NCI-H146 treated with DMSO at 0.1 percent for 48 hours (cell line): ENCODE measurements at regions not wholly inside any gene's neighbourhood (a gene's known extent, or its start where the extent isn't known, plus 50 kb on each side); places are given as distances from the start of the nearest gene placed in this dataset.

Experiments
- DNase-seq: peaks from one replicate; lab custom pipeline; 2025; ENCODE audit not compliant: unreplicated experiment; lab: John Stamatoyannopoulos, UW

- DNase-seq = no peak
These were observed 473.6 kb downstream of the SI start for GRCh38 chr3:164604687-164605086.

GRCh38 chr3:164577667-164578210, 500.6 kb downstream of the SI start:
- peak; percentile 34 for DNase-seq

- no peak for DNase-seq
These were observed 505.9 kb downstream of the SI start for GRCh38 chr3:164572436-164572835.

- no peak for DNase-seq
These were observed 527.4 kb downstream of the SI start for GRCh38 chr3:164550857-164551256.

- DNase-seq = no peak
These were observed 539.1 kb downstream of the SI start for GRCh38 chr3:164539215-164539614.

GRCh38 chr3:164537485-164537884, 540.8 kb downstream of the SI start:
- no peak for DNase-seq

GRCh38 chr3:164533275-164533674, 545.0 kb downstream of the SI start:
- DNase-seq = peak; percentile 42

- DNase-seq = no peak
These were observed 552.0 kb downstream of the SI start for GRCh38 chr3:164526250-164526649.

- peak; percentile 68 for DNase-seq
These were observed 554.1 kb downstream of the SI start for GRCh38 chr3:164524201-164524600.

GRCh38 chr3:164522073-164522763, 556.1 kb downstream of the SI start:
- DNase-seq = no peak

- no peak for DNase-seq
These were observed 556.7 kb downstream of the SI start for GRCh38 chr3:164521644-164522043.

- DNase-seq = no peak
These were observed 557.2 kb downstream of the SI start for GRCh38 chr3:164521139-164521538.

- no peak for DNase-seq
These were observed 563.0 kb downstream of the SI start for GRCh38 chr3:164515256-164515655.

- no peak for DNase-seq
These were observed 563.7 kb downstream of the SI start for GRCh38 chr3:164514576-164514975.

- DNase-seq = no peak
These were observed 570.4 kb downstream of the SI start for GRCh38 chr3:164507886-164508285.

GRCh38 chr3:164498917-164499316, 579.4 kb downstream of the SI start:
- DNase-seq = no peak

GRCh38 chr3:164488893-164489292, 589.4 kb downstream of the SI start:
- no peak for DNase-seq

- DNase-seq = no peak
These were observed 592.1 kb downstream of the SI start for GRCh38 chr3:164486150-164486549.

GRCh38 chr3:164479978-164480377, 598.3 kb downstream of the SI start:
- no peak for DNase-seq

- no peak for DNase-seq
These were observed 598.9 kb downstream of the SI start for GRCh38 chr3:164479406-164479805.

- no peak for DNase-seq
These were observed 600.0 kb downstream of the SI start for GRCh38 chr3:164478323-164478722.

- no peak for DNase-seq
These were observed 600.9 kb downstream of the SI start for GRCh38 chr3:164477403-164477802.

- no peak for DNase-seq
These were observed 601.7 kb downstream of the SI start for GRCh38 chr3:164476631-164477030.
